ENCODE measurements at regions not wholly inside any gene's neighbourhood (a gene's known extent, or its start where the extent isn't known, plus 50 kb on each side); places are given as distances from the start of the nearest gene placed in this dataset.

DNA sequence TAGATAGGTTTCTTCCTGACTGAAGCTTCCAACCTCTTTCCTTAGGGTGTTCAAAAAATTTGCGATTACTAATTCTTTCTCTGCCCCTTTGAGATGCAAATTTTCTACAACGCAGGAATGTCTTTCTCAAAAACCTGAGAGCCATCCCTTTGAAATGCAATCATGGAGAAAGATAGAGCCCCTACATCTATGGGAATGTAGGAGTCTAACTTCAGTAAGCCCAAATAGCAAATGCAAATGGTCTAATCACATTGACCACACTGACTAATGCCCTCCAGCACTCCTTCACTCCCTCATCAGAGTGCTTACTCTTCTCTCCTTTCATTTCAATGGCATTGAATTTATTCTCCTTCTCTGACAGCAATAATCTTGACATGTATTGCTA, 107.1 kb downstream of the SLC6A15 start:
- TF ChIP-seq POLR2AphosphoS5 (IDR thresholded peaks at IDR 0.05; ENCODE audit: borderline replicate concordance, low read depth, low read length) (no peak), EZH2 (IDR thresholded peaks at IDR 0.05) (no peak)
